ENCODE measurements at regions not wholly inside any gene's neighbourhood (a gene's known extent, or its start where the extent isn't known, plus 50 kb on each side); places are given as distances from the start of the nearest gene placed in this dataset.
"Not testable (repeated sequence)": the region's sequence is repeated elsewhere in the genome, so short reads cannot be mapped to it uniquely, and the experiment has no call there.

DNA sequence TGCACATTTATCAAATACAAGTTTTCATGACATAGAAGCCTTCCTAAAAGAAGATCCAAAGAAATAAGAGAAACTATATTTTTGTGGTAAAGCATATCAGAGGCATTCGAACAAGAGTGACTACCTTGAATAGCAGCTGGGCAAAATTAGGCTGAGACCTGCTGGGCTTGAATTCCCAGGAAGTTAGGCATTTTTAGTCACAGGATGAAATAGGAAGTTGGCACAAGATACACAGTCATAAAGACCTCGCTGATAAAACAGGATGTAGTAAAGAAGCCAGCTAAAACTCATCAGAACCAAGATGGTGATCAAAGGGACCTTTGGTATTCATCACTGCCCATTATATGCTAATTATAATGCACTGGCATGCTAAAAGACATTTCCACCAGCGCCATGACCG is 1302.3 kb upstream of the NRXN1 start:
- Mint-ChIP-seq H3K27ac (no peak overlapping the region), H3K4me3 (no peak overlapping the region), H3K36me3 (no peaks in the 10 kb centered on the region), H3K4me1 (no peaks in the 10 kb centered on the region), H3K9me3 (peaks cover 5% of the 10 kb centered on the region)
- DNase-seq (ENCODE audit: low spot score in 2 of 2) (no peak), ATAC-seq (no peak)

DNA sequence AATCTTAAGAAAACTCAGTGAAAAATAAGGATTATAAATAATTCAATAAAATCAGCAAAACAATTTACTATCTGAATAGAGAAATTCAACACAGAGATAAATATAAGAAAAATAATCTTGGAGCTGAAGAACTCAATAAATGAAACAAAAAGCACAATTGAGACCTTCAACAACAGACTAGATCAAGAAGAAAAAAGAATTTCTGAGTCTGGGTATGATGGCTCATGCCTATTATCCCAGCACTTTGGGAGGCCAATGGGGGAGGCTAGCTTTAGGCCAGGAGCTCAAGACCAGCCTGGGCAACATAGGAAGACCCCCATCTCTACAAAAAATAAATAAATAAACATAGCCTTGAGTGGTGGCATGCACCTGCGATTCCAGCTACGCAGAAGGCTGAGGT is 1295.7 kb upstream of the NRXN1 start:
- Mint-ChIP-seq H3K27ac (no peak overlapping the region), H3K4me1 (no peaks in the 10 kb centered on the region), H3K36me3 (no peaks in the 10 kb centered on the region), H3K4me3 (no peak overlapping the region), H3K9me3 (peaks cover 15% of the 10 kb centered on the region)
- no peak for DNase-seq (ENCODE audit: low spot score in 2 of 2)
- no peak for ATAC-seq

DNA sequence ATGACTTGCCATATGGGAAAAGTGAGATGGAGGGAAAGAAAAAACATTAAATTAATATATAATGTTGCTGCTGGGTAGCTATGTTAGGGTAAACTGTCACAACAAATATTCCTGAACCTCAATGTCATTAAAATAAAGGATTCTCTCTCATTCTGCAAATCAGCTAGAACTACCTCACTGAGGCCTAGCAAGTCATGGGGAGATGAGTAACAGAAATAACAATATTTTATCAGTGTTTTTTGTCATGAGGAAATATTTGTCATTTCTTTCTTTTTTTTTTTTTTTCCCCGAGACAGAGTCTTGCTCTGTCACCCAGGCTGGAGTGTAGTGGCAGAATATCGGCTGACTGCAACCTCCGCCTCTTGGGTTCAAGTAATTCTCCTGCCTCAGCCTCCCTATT is 1282.3 kb upstream of the NRXN1 start:
- no peak for DNase-seq (ENCODE audit: low spot score in 2 of 2)
- ATAC-seq = no peak
- H3K4me1 Mint-ChIP-seq = no peaks in the 10 kb centered on the region
- no peak overlapping the region for H3K4me3 Mint-ChIP-seq
- no peaks in the 10 kb centered on the region for H3K36me3 Mint-ChIP-seq
- H3K27ac Mint-ChIP-seq = no peak overlapping the region
- peaks cover 2% of the 10 kb centered on the region for H3K9me3 Mint-ChIP-seq

DNA sequence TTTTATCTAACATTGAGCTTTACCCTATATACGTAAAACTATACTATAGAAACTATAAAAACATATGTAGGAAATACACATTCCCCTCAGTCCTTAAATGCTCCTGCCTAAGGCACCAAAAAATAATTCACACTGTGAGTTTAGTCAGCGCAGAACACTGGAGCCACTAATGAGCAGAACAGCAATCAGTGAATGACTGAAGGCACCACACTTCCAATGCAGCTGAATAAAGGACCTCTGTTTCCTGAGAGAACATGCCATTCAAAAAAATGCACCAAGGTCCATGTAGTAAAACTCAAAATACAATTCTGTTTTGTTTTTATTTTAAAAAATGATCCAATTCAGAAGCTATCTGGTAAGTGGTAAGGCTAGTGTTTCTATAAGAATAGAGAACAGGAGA is 1280.6 kb upstream of the NRXN1 start:
- H3K4me1 Mint-ChIP-seq = no peaks in the 10 kb centered on the region
- H3K36me3 Mint-ChIP-seq = no peaks in the 10 kb centered on the region
- DNase-seq (ENCODE audit: low spot score in 2 of 2) (no peak), ATAC-seq (no peak)
- H3K27ac Mint-ChIP-seq = no peak overlapping the region
- no peak overlapping the region for H3K4me3 Mint-ChIP-seq
- peaks cover 2% of the 10 kb centered on the region for H3K9me3 Mint-ChIP-seq

DNA sequence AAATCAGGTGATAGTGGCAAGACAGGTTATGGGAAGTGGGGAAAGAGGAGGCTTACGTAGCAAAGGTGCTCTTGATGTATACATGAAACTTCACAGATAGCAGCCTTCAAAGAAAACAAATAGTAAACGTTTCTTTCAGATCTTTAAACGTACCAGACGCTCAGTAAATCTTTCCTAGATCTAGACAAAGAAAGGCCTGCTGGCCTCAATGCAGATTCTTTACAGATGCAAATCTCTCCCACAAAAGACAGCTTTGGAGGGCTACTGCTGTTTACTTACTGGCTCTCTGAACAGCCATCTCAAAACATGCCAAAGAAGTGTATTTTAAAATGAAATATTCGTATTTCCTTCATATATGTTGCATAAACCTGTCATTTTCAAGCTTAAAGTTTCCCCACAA is 1279.9 kb upstream of the NRXN1 start:
- DNase-seq (ENCODE audit: low spot score in 2 of 2) = no peak
- H3K4me1 Mint-ChIP-seq = no peaks in the 10 kb centered on the region
- ATAC-seq = no peak
- peaks cover 2% of the 10 kb centered on the region for H3K9me3 Mint-ChIP-seq
- no peak overlapping the region for H3K27ac Mint-ChIP-seq
- no peak overlapping the region for H3K4me3 Mint-ChIP-seq
- no peaks in the 10 kb centered on the region for H3K36me3 Mint-ChIP-seq

DNA sequence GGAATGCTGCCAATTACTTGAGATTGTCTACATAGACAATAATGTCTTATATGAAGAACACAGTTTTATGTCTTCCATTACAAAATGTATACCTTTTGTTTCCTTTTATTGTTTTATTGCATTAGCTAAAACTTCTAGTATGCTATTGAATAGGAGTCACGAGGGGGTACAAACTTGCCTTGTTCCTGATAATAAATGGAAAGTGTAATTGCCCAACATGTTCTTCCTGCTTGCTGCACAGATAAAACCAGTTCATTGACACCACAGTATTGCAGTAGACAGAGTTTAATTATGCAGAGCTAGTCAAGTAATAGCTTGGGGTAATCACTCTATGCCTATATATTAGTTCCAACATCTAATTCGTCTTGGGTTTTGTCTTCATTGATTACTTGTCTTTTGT is 1276.2 kb upstream of the NRXN1 start:
- ATAC-seq (no peak), DNase-seq (ENCODE audit: low spot score in 2 of 2) (no peak)
- Mint-ChIP-seq H3K4me3 (no peak overlapping the region), H3K9me3 (peaks cover 13% of the 10 kb centered on the region), H3K27ac (no peak overlapping the region), H3K36me3 (no peaks in the 10 kb centered on the region), H3K4me1 (no peaks in the 10 kb centered on the region)

DNA sequence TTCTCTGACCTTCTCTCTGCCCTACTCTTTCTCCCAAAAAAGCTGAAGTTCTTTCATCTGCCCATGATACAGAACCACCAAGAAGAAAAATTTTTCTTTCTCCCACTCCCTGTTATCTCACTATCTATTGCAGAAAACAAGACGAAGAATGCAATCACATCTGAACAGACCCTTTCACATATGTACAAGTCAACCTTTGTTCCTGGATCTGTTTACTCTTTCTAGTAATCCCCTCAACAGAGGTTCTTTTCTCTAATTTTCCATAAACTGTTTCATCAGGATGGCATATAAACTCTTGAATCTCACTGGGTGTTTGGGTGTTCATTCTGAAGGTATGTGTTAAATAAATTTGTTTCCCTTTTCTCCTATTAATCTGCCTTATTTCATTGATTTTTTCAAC is 1262.7 kb upstream of the NRXN1 start:
- no peak overlapping the region for H3K27ac Mint-ChIP-seq
- no peaks in the 10 kb centered on the region for H3K9me3 Mint-ChIP-seq
- no peaks in the 10 kb centered on the region for H3K4me1 Mint-ChIP-seq
- DNase-seq (ENCODE audit: low spot score in 2 of 2) (no peak), ATAC-seq (no peak)
- H3K4me3 Mint-ChIP-seq = no peak overlapping the region
- H3K36me3 Mint-ChIP-seq = no peaks in the 10 kb centered on the region

DNA sequence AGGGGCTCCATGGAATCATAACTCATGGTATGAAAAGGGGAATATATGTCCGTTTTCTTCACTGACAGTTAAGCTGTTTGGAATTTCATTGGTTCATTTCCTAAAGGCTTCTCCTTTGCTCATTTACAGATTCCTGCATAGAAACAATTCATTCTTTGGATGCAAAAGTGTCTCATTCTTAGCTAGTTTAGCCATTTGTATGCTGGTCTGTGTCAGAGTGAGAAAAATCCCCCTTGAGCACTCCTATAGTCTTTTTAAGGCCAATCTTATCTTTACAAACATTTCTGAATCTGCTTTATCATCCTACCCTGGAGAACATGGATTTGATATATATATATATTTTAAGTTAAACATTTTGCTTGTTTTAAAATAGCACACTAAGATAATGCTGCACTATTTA is 1260.9 kb upstream of the NRXN1 start:
- H3K36me3 Mint-ChIP-seq = no peaks in the 10 kb centered on the region
- no peak for ATAC-seq

DNA sequence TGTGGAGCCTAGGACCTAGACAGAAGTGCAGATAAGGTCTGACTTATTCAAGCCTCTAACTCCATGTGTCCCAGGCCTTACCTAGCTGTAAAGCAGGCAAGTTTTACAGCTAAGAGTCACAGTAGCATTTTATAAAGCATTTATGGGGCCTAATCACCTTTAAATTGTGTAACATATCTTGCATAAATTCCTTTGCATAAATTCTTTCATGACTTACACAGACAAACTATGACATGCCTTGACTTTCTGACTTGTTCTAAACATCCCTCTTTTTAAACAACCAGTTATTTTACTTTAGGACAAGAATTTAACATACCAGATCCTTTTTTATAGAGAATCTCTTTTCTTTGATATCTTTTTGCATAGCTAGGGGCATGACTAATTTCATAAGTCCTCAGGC is 1257.8 kb upstream of the NRXN1 start:
- DNase-seq (ENCODE audit: low spot score in 2 of 2) = no peak
- Mint-ChIP-seq H3K9me3 (peaks cover 4% of the 10 kb centered on the region), H3K36me3 (no peaks in the 10 kb centered on the region), H3K27ac (no peak overlapping the region), H3K4me1 (no peaks in the 10 kb centered on the region), H3K4me3 (no peak overlapping the region)
- no peak for ATAC-seq

More for the DNA sequence above, 1260.9 kb upstream of the NRXN1 start:
- Mint-ChIP-seq H3K27ac (no peak overlapping the region), H3K9me3 (no peaks in the 10 kb centered on the region), H3K4me3 (no peak overlapping the region), H3K4me1 (no peaks in the 10 kb centered on the region)
- DNase-seq (ENCODE audit: low spot score in 2 of 2) = no peak

DNA sequence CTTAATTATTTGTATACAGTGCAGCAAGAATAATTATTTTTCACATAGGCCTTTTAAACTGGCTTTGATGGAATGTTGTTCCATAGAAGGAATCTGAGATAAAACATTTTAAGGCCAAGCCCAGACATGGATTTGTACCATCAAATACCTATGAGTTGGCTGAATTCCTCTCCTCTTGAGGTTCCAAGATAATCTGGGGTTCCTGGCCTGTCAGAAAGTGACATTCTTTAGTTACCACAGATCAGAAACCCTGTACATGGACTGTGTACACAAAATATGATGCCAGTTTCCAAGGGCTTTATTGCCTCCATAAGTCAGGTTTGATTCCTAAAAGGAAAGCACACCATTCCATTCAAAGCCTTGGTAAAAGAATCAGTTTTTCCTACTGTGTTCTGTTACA is 1256.7 kb upstream of the NRXN1 start:
- Mint-ChIP-seq H3K36me3 (no peaks in the 10 kb centered on the region), H3K4me1 (no peaks in the 10 kb centered on the region), H3K4me3 (no peak overlapping the region), H3K9me3 (peaks cover 4% of the 10 kb centered on the region), H3K27ac (no peak overlapping the region)
- no peak for DNase-seq (ENCODE audit: low spot score in 2 of 2)
- ATAC-seq = no peak

DNA sequence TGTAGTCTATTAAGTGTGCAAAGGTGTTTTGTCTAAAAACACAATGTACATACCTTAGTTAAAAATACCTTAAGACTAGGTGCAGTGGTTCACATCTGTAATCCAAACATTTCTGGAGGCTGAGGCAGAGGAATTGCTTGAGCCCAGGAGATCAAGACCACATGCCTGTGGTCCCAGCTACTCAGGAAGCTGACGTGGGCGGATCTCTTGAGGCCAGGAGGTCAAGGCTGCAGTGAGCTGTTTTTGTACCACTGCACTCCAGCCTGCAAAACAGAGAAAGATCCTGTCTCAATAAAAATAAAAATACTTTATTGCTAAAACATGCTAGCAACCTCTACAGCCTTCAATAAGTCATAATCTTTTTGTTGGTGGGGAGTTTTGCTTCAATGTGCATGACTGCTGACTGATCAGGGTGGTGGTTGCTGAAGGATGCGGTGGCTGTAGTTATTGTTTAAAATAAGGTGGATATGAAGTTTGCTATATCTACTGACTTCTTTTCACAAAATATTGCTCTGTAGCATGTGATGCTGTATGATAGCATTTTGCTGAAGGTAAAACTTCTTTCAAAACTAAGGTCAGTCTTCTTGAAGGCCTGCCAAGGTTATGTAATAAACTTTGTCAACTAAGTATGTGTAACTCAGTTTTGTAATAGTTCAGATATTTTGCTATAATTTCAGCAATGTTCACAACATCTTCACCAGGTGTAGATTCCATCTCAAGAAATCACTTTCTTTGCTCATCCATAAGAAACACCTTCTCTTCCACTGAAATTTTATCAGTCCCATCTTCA is 1238.0 kb upstream of the NRXN1 start:
- Mint-ChIP-seq H3K27ac (no peak overlapping the region), H3K9me3 (peaks cover 16% of the 10 kb centered on the region), H3K36me3 (no peaks in the 10 kb centered on the region), H3K4me3 (no peak overlapping the region), H3K4me1 (no peaks in the 10 kb centered on the region)
- ATAC-seq = no peak
- no peak for DNase-seq (ENCODE audit: low spot score in 2 of 2)

DNA sequence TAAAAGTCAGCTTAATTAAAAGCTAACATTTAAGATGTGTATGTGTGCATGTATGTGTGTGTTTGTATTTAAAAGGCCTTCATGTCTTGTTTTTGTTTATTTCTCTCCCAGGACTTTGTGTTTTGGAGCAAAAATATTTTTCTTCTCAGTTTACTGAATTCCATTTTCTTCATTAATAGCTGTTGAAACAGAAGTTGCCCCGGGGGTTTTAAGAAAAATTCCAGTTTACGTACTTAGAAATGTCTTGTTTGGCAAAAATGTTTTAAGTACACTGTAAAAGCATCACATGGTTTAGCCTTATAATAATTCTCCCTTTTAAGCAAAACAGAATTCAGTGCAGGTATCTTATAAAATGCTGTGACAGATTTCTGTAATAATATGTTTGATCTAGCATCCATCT is 1233.0 kb upstream of the NRXN1 start:
- Mint-ChIP-seq H3K9me3 (peaks cover 2% of the 10 kb centered on the region), H3K27ac (no peak overlapping the region), H3K36me3 (no peaks in the 10 kb centered on the region), H3K4me3 (no peak overlapping the region), H3K4me1 (no peaks in the 10 kb centered on the region)
- DNase-seq (ENCODE audit: low spot score in 2 of 2) (no peak), ATAC-seq (no peak)

DNA sequence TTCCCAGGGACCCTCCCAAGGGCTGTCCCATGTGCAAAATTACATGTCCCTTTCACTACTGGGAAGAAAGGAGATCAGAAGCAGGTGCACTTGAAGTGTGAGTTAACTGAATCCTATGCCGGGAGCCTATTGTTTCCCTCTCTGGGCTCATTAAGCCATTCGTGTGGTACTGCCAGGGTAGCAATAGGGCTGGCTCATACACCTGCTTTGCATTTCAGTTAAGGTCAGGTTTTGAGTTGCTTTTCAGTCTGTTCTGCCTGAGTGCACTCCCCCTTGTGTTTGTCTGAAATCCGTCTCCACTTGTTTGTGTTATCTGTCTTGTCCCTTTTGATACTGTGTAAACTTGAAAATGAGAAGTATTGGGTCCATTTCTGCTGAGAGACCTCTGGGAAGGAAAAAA is 1232.6 kb upstream of the NRXN1 start:
- no peak for DNase-seq (ENCODE audit: low spot score in 2 of 2)
- no peak for ATAC-seq
- no peaks in the 10 kb centered on the region for H3K4me1 Mint-ChIP-seq
- peaks cover 2% of the 10 kb centered on the region for H3K9me3 Mint-ChIP-seq
- no peak overlapping the region for H3K4me3 Mint-ChIP-seq
- no peaks in the 10 kb centered on the region for H3K36me3 Mint-ChIP-seq
- no peak overlapping the region for H3K27ac Mint-ChIP-seq

DNA sequence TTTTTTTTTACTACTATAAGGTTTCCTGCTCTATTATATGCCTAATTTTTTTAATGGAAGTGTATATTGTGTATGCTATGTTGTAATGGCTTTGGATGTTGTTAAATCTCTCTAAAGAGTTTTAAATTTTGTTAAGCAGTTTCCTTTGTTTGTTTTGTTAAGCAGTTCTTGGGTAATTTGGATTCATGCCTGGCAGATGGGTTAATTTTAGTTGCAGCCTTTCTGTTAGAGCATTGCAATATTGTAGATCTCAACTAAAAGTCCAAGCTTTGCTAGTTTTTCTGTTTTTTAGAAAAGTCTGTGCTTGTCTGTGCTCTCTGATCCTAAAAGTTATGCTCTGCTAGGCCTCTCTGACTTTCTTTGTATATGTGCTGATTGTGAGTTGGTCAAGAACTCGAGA is 1229.0 kb upstream of the NRXN1 start:
- Mint-ChIP-seq H3K36me3 (no peaks in the 10 kb centered on the region), H3K9me3 (peaks cover 3% of the 10 kb centered on the region), H3K4me3 (no peak overlapping the region), H3K4me1 (no peaks in the 10 kb centered on the region), H3K27ac (no peak overlapping the region)
- DNase-seq (ENCODE audit: low spot score in 2 of 2) = no peak
- no peak for ATAC-seq

DNA sequence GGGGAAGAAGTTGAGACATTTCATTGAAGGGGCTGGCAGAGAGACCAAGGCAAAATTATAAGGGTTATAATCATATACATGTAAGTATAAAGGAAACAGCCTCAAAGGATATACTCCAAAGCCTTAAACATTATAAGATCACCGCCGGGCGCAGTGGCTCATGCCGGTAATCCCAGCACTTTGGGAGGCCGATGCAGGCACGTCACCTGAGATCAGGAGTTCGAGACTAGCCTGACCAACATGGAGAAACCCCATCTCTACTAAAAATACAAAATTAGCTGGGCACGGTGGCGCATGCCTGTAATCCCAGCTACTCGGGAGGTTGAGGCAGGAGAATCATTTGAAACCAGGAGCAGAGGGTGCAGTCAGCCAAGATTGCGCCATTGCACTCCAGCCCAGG is 1227.0 kb upstream of the NRXN1 start:
- not testable (repeated sequence) for H3K27ac Mint-ChIP-seq; H3K36me3 Mint-ChIP-seq; H3K4me1 Mint-ChIP-seq; ATAC-seq; H3K4me3 Mint-ChIP-seq; H3K9me3 Mint-ChIP-seq; DNase-seq (ENCODE audit: low spot score in 2 of 2)

DNA sequence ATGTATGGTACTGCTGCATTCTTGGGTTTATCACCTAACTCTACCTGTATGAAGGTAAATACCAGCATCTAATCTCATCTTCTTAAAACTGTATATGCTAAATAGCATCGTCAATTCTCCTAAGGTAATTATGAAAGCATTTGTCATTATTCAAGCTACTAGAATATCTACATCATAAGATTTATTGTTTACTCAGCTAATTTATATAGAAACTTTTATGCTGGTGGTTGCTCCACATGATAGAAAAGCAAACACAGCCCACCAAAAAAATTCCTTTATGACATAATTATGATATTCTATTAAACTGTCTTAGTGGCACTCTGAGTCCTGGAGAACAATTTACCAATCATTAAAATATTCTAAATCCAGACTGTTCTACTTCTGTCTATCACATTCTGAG is 1226.1 kb upstream of the NRXN1 start:
- DNase-seq (ENCODE audit: low spot score in 2 of 2) (no peak), ATAC-seq (no peak)
- no peak overlapping the region for H3K27ac Mint-ChIP-seq
- H3K36me3 Mint-ChIP-seq = no peaks in the 10 kb centered on the region
- H3K4me1 Mint-ChIP-seq = no peaks in the 10 kb centered on the region
- H3K4me3 Mint-ChIP-seq = no peak overlapping the region
- H3K9me3 Mint-ChIP-seq = peaks cover 3% of the 10 kb centered on the region

All from stimulated activated effector memory CD8-positive, alpha-beta T cell treated with anti-CD3 and anti-CD28 coated beads, Interleukin-12 subunit alpha, Interleukin-12 subunit beta, amount 100 ng/mL, for 72 hours (primary cell).